Suprapubic skin (tissue), 4 donors: ENCODE measurements at regions not wholly inside any gene's neighbourhood (a gene's known extent, or its start where the extent isn't known, plus 50 kb on each side); places are given as distances from the start of the nearest gene placed in this dataset.

Experiments used
- EP300 ChIP-seq: sonication (generic); formaldehyde crosslinking; IDR thresholded peaks from one replicate; pipeline ENCODE4 v1.6.1; 2017; ENCODE audit warnings: antibody characterized with exemption
- POLR2A ChIP-seq, 2 donors: fragments of 450-650 bp; IDR thresholded peaks; one replicate each; pipeline ENCODE4 v1.6.1; 2017; ENCODE audit warnings: antibody characterized with exemption in 2 of 2, mild to moderate bottlenecking in 2 of 2, moderate library complexity in 2 of 2
- POLR2AphosphoS5 ChIP-seq, 3 donors: sonication (generic); formaldehyde crosslinking; IDR thresholded peaks; one replicate each; pipeline ENCODE4 v1.6.1; 2017; ENCODE audit warnings: antibody characterized with exemption in 3 of 3
- TF ChIP-seq, protein P1 (sequence below), 2 donors: fragments of 200-600 bp in 1 of 2; fragments of 450-650 bp in 1 of 2; sonication (generic) in 1 of 2; IDR thresholded peaks; one replicate each; pipeline ENCODE4 v1.5.1; 2016 to 2019; ENCODE audit warnings: antibody characterized with exemption in 2 of 2, mild to moderate bottlenecking in 1 of 2, moderate library complexity in 1 of 2

GRCh38 chr11:109059402-109059801 lies 362.6 kb upstream of the C11orf87 start:
- TF ChIP-seq, protein P1, sequence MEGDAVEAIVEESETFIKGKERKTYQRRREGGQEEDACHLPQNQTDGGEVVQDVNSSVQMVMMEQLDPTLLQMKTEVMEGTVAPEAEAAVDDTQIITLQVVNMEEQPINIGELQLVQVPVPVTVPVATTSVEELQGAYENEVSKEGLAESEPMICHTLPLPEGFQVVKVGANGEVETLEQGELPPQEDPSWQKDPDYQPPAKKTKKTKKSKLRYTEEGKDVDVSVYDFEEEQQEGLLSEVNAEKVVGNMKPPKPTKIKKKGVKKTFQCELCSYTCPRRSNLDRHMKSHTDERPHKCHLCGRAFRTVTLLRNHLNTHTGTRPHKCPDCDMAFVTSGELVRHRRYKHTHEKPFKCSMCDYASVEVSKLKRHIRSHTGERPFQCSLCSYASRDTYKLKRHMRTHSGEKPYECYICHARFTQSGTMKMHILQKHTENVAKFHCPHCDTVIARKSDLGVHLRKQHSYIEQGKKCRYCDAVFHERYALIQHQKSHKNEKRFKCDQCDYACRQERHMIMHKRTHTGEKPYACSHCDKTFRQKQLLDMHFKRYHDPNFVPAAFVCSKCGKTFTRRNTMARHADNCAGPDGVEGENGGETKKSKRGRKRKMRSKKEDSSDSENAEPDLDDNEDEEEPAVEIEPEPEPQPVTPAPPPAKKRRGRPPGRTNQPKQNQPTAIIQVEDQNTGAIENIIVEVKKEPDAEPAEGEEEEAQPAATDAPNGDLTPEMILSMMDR (IDR thresholded peaks at IDR 0.05), result no peak
- TF ChIP-seq EP300, result no peak
- no peak for TF ChIP-seq POLR2AphosphoS5 (IDR thresholded peaks at IDR 0.05)
- no peak for TF ChIP-seq POLR2A (IDR thresholded peaks at IDR 0.05)
